SK-N-SH (cell line): ENCODE measurements at regions not wholly inside any gene's neighbourhood (a gene's known extent, or its start where the extent isn't known, plus 50 kb on each side); places are given as distances from the start of the nearest gene placed in this dataset.

Source experiments
- CTCF ChIA-PET: fragments of 300-600, 350-600 bp; formaldehyde crosslinking; extraction: SDS; loops from one replicate; lab custom pipeline; 2021; lab: Yijun Ruan, JAX
- POLR2A ChIA-PET: fragments of 350-600 bp; sonication (Branson Sonifier 250); formaldehyde crosslinking; extraction: SDS; loops from one replicate; lab custom pipeline; 2020; ENCODE audit warnings: antibody characterized with exemption, inconsistent platforms; lab: Yijun Ruan, JAX
- DNase-seq: peaks from one replicate; pipeline ENCODE4 v3.0.0; 2012
- H2AFZ ChIP-seq: fragments of 200-600 bp; sonication (generic); 2 replicates; pipeline ENCODE4 v1.8.1; 2016; ENCODE audit warnings: antibody characterized with exemption, mild to moderate bottlenecking, low read depth
- H3F3A ChIP-seq: fragments of 200-600 bp; sonication (generic); replicated peaks from 2 replicates; pipeline ENCODE3; 2016; ENCODE audit warnings: antibody characterized with exemption, mild to moderate bottlenecking; ENCODE audit not compliant: insufficient read depth
- H3K27ac ChIP-seq, 2 experiments: fragments of 200-500 bp in 1 of 2; fragments of 200-600 bp in 1 of 2; sonication (Bioruptor generic) in 1 of 2; sonication (generic), shearing (Covaris generic) in 1 of 2; 2 replicates each; pipeline versions ENCODE4 v1.5.1 to v1.6.1; 2014 to 2016; ENCODE audit warnings: low read depth in 2 of 2, inconsistent platforms in 1 of 2, low read length in 1 of 2, mild to moderate bottlenecking in 1 of 2, mixed read lengths in 1 of 2
- H3K27me3 ChIP-seq: fragments of 200-600 bp; sonication (generic), shearing (Covaris generic); 2 replicates; pipeline ENCODE4 v1.6.1; 2016; ENCODE audit warnings: mixed run types; ENCODE audit not compliant: insufficient read depth
- H3K36me3 ChIP-seq, 2 experiments: fragments of 200-500 bp in 1 of 2; fragments of 200-600 bp in 1 of 2; sonication (Bioruptor generic) in 1 of 2; sonication (generic) in 1 of 2; replicated peaks in 1 of 2; 2 replicates each; pipeline versions ENCODE3 to v1.5.1; 2014 to 2016; ENCODE audit warnings: low read length in 1 of 2, mild to moderate bottlenecking in 1 of 2; ENCODE audit not compliant: insufficient read depth in 2 of 2, control insufficient read depth in 1 of 2
- H3K4me1 ChIP-seq, 2 experiments: fragments of 200-500 bp in 1 of 2; fragments of 200-600 bp in 1 of 2; sonication (Bioruptor generic) in 1 of 2; sonication (generic), shearing (Covaris generic) in 1 of 2; 2 replicates each; pipeline versions ENCODE4 v1.5.1 to v1.6.1; 2014 to 2016; ENCODE audit warnings: low read depth in 1 of 2, low read length in 1 of 2, mixed run types in 1 of 2; ENCODE audit not compliant: insufficient read depth in 2 of 2, control insufficient read depth in 1 of 2
- H3K4me2 ChIP-seq: fragments of 200-600 bp; sonication (generic), shearing (Covaris generic); 2 replicates; pipeline ENCODE4 v1.6.1; 2017; ENCODE audit warnings: mixed run types
- H3K4me3 ChIP-seq, 2 experiments: fragments of 200-500 bp in 1 of 2; fragments of 200-600 bp in 1 of 2; sonication (Bioruptor generic) in 1 of 2; sonication (generic), shearing (Covaris generic) in 1 of 2; 2 replicates each; pipeline versions ENCODE4 v1.5.1 to v1.8.1; 2014 to 2016; ENCODE audit warnings: low read depth in 2 of 2, inconsistent platforms in 1 of 2, low read length in 1 of 2, mild to moderate bottlenecking in 1 of 2, mixed read lengths in 1 of 2, moderate library complexity in 1 of 2
- H3K79me2 ChIP-seq: fragments of 200-600 bp; sonication (generic); 2 replicates; pipeline ENCODE4 v1.8.1; 2017; ENCODE audit warnings: mild to moderate bottlenecking; ENCODE audit not compliant: insufficient read depth
- H3K9ac ChIP-seq: fragments of 200-600 bp; sonication (generic); 2 replicates; pipeline ENCODE4 v1.6.1; 2017; ENCODE audit warnings: mixed run types
- H3K9me2 ChIP-seq: fragments of 200-600 bp; sonication (generic); 2 replicates; pipeline ENCODE4 v1.6.1; 2017; ENCODE audit warnings: mixed run types
- H3K9me3 ChIP-seq: fragments of 200-600 bp; sonication (generic); 2 replicates; pipeline ENCODE4 v1.6.1; 2017; ENCODE audit warnings: mixed run types, mild to moderate bottlenecking, moderate library complexity
- H4K20me1 ChIP-seq: fragments of 200-600 bp; sonication (generic); 2 replicates; pipeline ENCODE4 v1.6.1; 2017; ENCODE audit warnings: mild to moderate bottlenecking, mixed run types; ENCODE audit not compliant: insufficient read depth
- CHD2 ChIP-seq: fragments of 150-350 bp; IDR thresholded peaks from 2 replicates; pipeline ENCODE4 v1.6.1; 2018; ENCODE audit warnings: low read length; ENCODE audit not compliant: partially characterized antibody
- ELF1 ChIP-seq: IDR thresholded peaks from 2 replicates; pipeline ENCODE4 v1.4.0; 2012
- EZH2phosphoT487 ChIP-seq: fragments of 200-600 bp; sonication (generic); IDR thresholded peaks from 2 replicates; pipeline ENCODE4 v1.6.1; 2017; ENCODE audit warnings: low read depth, mixed run types, mild to moderate bottlenecking, antibody characterized with exemption, moderate library complexity, borderline replicate concordance
- FOXJ3 ChIP-seq: sonication (generic); formaldehyde crosslinking; IDR thresholded peaks from 2 replicates; pipeline ENCODE4 v1.5.1; 2020; ENCODE audit warnings: mild to moderate bottlenecking, missing genetic modification reagents
- GATA2 ChIP-seq: sonication (generic); formaldehyde crosslinking; IDR thresholded peaks from 2 replicates; pipeline ENCODE4 v1.5.0; 2020; ENCODE audit warnings: mild to moderate bottlenecking, missing genetic modification reagents
- IRF3 ChIP-seq: fragments of 150-350 bp; IDR thresholded peaks from 2 replicates; pipeline ENCODE4 v1.6.1; 2016; ENCODE audit warnings: mild to moderate bottlenecking, low read depth, low read length
- JUND ChIP-seq: IDR thresholded peaks from 2 replicates; pipeline ENCODE4 v1.4.0; 2012
- MXI1 ChIP-seq: IDR thresholded peaks from 2 replicates; pipeline ENCODE4 v1.6.1; 2012; ENCODE audit warnings: mild to moderate bottlenecking, low read depth, low read length, improper control_type of control experiment
- NFIC ChIP-seq: IDR thresholded peaks from 2 replicates; pipeline ENCODE4 v1.4.0; 2012; ENCODE audit warnings: borderline replicate concordance
- REST ChIP-seq: IDR thresholded peaks from 2 replicates; pipeline ENCODE4 v1.6.1; 2012; ENCODE audit warnings: mild to moderate bottlenecking, low read depth, low read length, moderate library complexity
- RFX5 ChIP-seq: IDR thresholded peaks from 2 replicates; pipeline ENCODE4 v1.6.1; 2012; ENCODE audit warnings: mild to moderate bottlenecking, improper control_type of control experiment, low read length
- RXRA ChIP-seq: IDR thresholded peaks from 2 replicates; pipeline ENCODE4 v1.4.0; 2012; ENCODE audit warnings: low read depth, mild to moderate bottlenecking, borderline replicate concordance
- SIN3A ChIP-seq: IDR thresholded peaks from 2 replicates; pipeline ENCODE4 v1.6.1; 2012; ENCODE audit warnings: low read depth, mild to moderate bottlenecking, low read length, moderate library complexity, borderline replicate concordance
- SMC3 ChIP-seq: IDR thresholded peaks from 2 replicates; pipeline ENCODE4 v1.6.1; 2012; ENCODE audit warnings: low read depth, low read length, improper control_type of control experiment
- YY1 ChIP-seq: IDR thresholded peaks from 2 replicates; pipeline ENCODE4 v1.4.0; 2012; ENCODE audit warnings: low read depth, mild to moderate bottlenecking
- ZBTB33 ChIP-seq: IDR thresholded peaks from 2 replicates; pipeline ENCODE4 v1.4.0; 2012; ENCODE audit warnings: low read depth, borderline replicate concordance
- WGBS: methylation state at CpG from one replicate; pipeline ENCODE4 v1.1.6; 2017; ENCODE audit warnings: low lambda C conversion rate; 5-methylcytosine and 5-hydroxymethylcytosine counted together
- TF ChIP-seq, protein P1 (sequence below): IDR thresholded peaks from 2 replicates; pipeline ENCODE4 v1.4.0; 2012; ENCODE audit warnings: low read depth, borderline replicate concordance
- TF ChIP-seq, protein P2 (sequence below): IDR thresholded peaks from 2 replicates; pipeline ENCODE4; 2012

DNA sequence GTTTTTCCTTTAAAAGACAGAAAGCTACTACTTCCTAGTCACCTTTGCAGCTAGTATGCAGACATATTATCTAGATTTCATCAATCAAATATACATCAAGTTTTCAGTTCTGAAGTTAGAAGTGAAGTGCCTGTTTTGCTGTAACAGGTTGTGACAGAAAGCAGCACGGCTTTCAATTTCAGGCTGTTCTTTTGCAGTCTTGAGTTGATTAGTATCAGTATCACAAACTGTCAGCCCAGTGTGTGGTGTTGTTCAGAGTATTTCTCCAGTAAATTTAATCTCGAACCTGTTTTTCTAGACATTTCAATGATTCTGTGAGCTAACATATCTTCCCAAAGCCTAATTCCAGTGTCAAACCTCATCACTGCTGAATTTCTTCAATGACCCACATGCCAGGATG is 1050.8 kb downstream of the DIPK2A start:
- Histone ChIP-seq H2AFZ (no peak overlapping the region), H4K20me1 (no peaks in the 10 kb centered on the region), H3K9me3 (no peaks in the 10 kb centered on the region), H3K4me2 (no peak overlapping the region), H3K4me3 (no peak overlapping the region), H3K79me2 (no peaks in the 10 kb centered on the region), H3K27ac (no peak overlapping the region), H3F3A (no peaks in the 10 kb centered on the region), H3K9ac (no peak overlapping the region), H3K36me3 (no peaks in the 10 kb centered on the region), H3K9me2 (no peaks in the 10 kb centered on the region), H3K4me1 (no peaks in the 10 kb centered on the region), H3K27me3 (no peaks in the 10 kb centered on the region)
- no peak for TF ChIP-seq GATA2 (CRISPR knock-in tag)
- TF ChIP-seq REST = no peak
- TF ChIP-seq MXI1 = no peak
- no peak for TF ChIP-seq RXRA
- TF ChIP-seq FOXJ3 (CRISPR knock-in tag) = no peak
- TF ChIP-seq RFX5 = no peak
- TF ChIP-seq, protein P1, sequence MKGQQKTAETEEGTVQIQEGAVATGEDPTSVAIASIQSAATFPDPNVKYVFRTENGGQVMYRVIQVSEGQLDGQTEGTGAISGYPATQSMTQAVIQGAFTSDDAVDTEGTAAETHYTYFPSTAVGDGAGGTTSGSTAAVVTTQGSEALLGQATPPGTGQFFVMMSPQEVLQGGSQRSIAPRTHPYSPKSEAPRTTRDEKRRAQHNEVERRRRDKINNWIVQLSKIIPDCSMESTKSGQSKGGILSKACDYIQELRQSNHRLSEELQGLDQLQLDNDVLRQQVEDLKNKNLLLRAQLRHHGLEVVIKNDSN = no peak
- TF ChIP-seq CHD2 = no peak
- TF ChIP-seq, protein P2, sequence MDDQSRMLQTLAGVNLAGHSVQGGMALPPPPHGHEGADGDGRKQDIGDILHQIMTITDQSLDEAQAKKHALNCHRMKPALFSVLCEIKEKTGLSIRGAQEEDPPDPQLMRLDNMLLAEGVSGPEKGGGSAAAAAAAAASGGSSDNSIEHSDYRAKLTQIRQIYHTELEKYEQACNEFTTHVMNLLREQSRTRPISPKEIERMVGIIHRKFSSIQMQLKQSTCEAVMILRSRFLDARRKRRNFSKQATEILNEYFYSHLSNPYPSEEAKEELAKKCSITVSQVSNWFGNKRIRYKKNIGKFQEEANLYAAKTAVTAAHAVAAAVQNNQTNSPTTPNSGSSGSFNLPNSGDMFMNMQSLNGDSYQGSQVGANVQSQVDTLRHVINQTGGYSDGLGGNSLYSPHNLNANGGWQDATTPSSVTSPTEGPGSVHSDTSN = no peak
- TF ChIP-seq EZH2phosphoT487 = no peak
- TF ChIP-seq SIN3A = no peak
- no peak for TF ChIP-seq SMC3
- CTCF ChIA-PET = no interaction called here
- 0% methylated on average over 2 of the region's 2 CpGs for WGBS
- POLR2A ChIA-PET = no interaction called here
- DNase-seq = no peak

DNA sequence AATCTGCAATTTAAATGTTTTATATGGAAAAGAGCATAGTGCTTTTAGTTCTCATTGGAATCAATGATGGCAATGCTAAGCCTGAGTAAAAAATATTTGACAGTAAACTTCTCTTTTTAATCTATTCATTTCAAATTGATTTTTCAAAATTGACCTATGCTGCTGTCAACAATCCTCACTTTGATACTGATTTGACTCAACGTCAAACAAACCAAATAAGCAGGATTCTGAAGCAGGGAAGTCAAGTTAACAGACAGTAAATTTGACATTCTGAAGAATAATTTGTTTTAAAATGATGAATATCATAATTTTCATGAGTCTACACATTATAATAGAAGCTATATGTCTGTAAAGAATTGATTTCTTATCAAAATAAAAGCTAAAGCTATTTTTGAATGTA is 1053.1 kb downstream of the DIPK2A start:
- H4K20me1 ChIP-seq = no peaks in the 10 kb centered on the region
- no peak overlapping the region for H3K4me2 ChIP-seq
- H3K36me3 ChIP-seq = no peaks in the 10 kb centered on the region
- no peaks in the 10 kb centered on the region for H3K9me3 ChIP-seq
- H3K9me2 ChIP-seq = no peaks in the 10 kb centered on the region
- ChIA-PET CTCF (no interaction called here), POLR2A (no interaction called here)
- 0% methylated on average over 1 of the region's 1 CpG for WGBS
- H3K79me2 ChIP-seq = no peaks in the 10 kb centered on the region
- no peak overlapping the region for H3K9ac ChIP-seq
- H3F3A ChIP-seq = no peaks in the 10 kb centered on the region
- H3K4me1 ChIP-seq = no peaks in the 10 kb centered on the region
- DNase-seq = no peak
- H2AFZ ChIP-seq = no peak overlapping the region
- no peaks in the 10 kb centered on the region for H3K27me3 ChIP-seq
- no peak overlapping the region for H3K4me3 ChIP-seq
- H3K27ac ChIP-seq = no peak overlapping the region
- no peak for TF ChIP-seq GATA2 (CRISPR knock-in tag)
- no peak for TF ChIP-seq JUND
- no peak for TF ChIP-seq YY1
- TF ChIP-seq EZH2phosphoT487 = no peak
- no peak for TF ChIP-seq IRF3
- TF ChIP-seq SIN3A = no peak
- TF ChIP-seq NFIC = no peak
- TF ChIP-seq RXRA = no peak
- TF ChIP-seq ELF1 = no peak
- no peak for TF ChIP-seq ZBTB33
